Lung (tissue), 11 donors: ENCODE measurements at regions not wholly inside any gene's neighbourhood (a gene's known extent, or its start where the extent isn't known, plus 50 kb on each side); places are given as distances from the start of the nearest gene placed in this dataset.
"Not testable (repeated sequence)": the region's sequence is repeated elsewhere in the genome, so short reads cannot be mapped to it uniquely, and the experiment has no call there.

ENCODE experiments used
- ATAC-seq: fragments of 200-7000 bp; cut with Tn5 transposase; one replicate; pipeline ENCODE4 v1.9.1; 2020; ENCODE audit warnings: moderate number of reproducible peaks; ENCODE audit not compliant: insufficient read depth, low FRiP score
- DNase-seq, 3 donors: peaks; one replicate each; pipeline ENCODE4 v3.0.0-alpha.2; 2013 to 2017
- H3K27ac ChIP-seq, 2 donors: one replicate each; pipeline ENCODE4 v1.5.1; 2013; ENCODE audit warnings: mild to moderate bottlenecking in 2 of 2, moderate library complexity in 2 of 2, control low read depth in 1 of 2, inconsistent platforms in 1 of 2, low read depth in 1 of 2, low read length in 1 of 2
- H3K27me3 ChIP-seq, 3 donors: one replicate each; pipeline ENCODE4 v1.5.1; 2013; ENCODE audit warnings: low read length in 2 of 3; ENCODE audit not compliant: control insufficient read depth in 3 of 3, insufficient read depth in 3 of 3
- H3K36me3 ChIP-seq, 4 donors: one replicate each; pipeline ENCODE4 v1.5.1; 2013; ENCODE audit warnings: low read length in 4 of 4, mild to moderate bottlenecking in 1 of 4, moderate library complexity in 1 of 4; ENCODE audit not compliant: control insufficient read depth in 4 of 4, insufficient read depth in 4 of 4
- H3K4me1 ChIP-seq, 5 donors: one replicate each; pipeline ENCODE4 v1.5.1; 2013; ENCODE audit warnings: low read length in 5 of 5, mild to moderate bottlenecking in 2 of 5, moderate library complexity in 1 of 5; ENCODE audit not compliant: control insufficient read depth in 5 of 5, insufficient read depth in 5 of 5
- H3K4me3 ChIP-seq: one replicate; pipeline ENCODE4 v1.5.1; 2013; ENCODE audit warnings: mild to moderate bottlenecking, control low read depth, moderate library complexity
- H3K9ac ChIP-seq, 2 donors: one replicate each; pipeline ENCODE4 v1.5.1; 2013; ENCODE audit warnings: low read length in 2 of 2, control low read depth in 1 of 2; ENCODE audit not compliant: insufficient read depth in 1 of 2
- H3K9me3 ChIP-seq, 4 donors: one replicate each; pipeline ENCODE4 v1.5.1; 2013; ENCODE audit warnings: low read length in 3 of 4, mild to moderate bottlenecking in 1 of 4, moderate library complexity in 1 of 4; ENCODE audit not compliant: control insufficient read depth in 4 of 4, insufficient read depth in 3 of 4
- CTCF ChIP-seq: IDR thresholded peaks from 2 replicates; pipeline ENCODE4 v1.5.1; 2012; ENCODE audit warnings: mild to moderate bottlenecking; ENCODE audit errors: control extremely low read depth, extremely low read depth
- WGBS, 2 donors: extraction: QIAGEN DNeasy Blood & Tissue Kit; methylation state at CpG; one replicate each; pipeline ENCODE4 v1.1.7; 2013; 5-methylcytosine and 5-hydroxymethylcytosine counted together
- donor health status: control.
- donor health status: control.
- donor health status: Bipolar disorder and iron deficiency.
- donor health status: healthy.
- donor health status: DM: yes; HTN: yes; CAD: no.

GRCh38 chr11:98423933-98424332 lies 596.8 kb upstream of the CNTN5 start:
- no peak for DNase-seq
- no peak for ATAC-seq
- Histone ChIP-seq H3K4me1 (no peaks in the 10 kb centered on the region), H3K27ac (no peak overlapping the region), H3K36me3 (no peaks in the 10 kb centered on the region), H3K9me3 (peaks cover 0 to 8% (median 2%) of the 10 kb centered on the region in 4 donors), H3K9ac (no peak overlapping the region), H3K4me3 (no peak overlapping the region), H3K27me3 (no peaks in the 10 kb centered on the region)
- TF ChIP-seq CTCF, result no peak
- WGBS, 2 donors, result 92 to 95% methylated on average over 8 of the region's 8 CpGs

- 87 to 93% methylated on average over 3 of the region's 3 CpGs for WGBS, 2 donors
- not testable (repeated sequence) for H3K36me3 ChIP-seq, DNase-seq, H3K4me1 ChIP-seq, H3K9ac ChIP-seq, H3K27me3 ChIP-seq, ATAC-seq, H3K9me3 ChIP-seq, H3K4me3 ChIP-seq, H3K27ac ChIP-seq
These were observed 596.0 kb upstream of the CNTN5 start for GRCh38 chr11:98424773-98425172.

- no peak for ATAC-seq
- no peaks in the 10 kb centered on the region for H3K27me3 ChIP-seq
- DNase-seq, result no peak
- TF ChIP-seq CTCF, result no peak
- H3K9me3 ChIP-seq, result peaks cover 0 to 4% (median 2%) of the 10 kb centered on the region in 4 donors
- no peak overlapping the region for H3K9ac ChIP-seq
- 93 to 96% methylated on average over 9 of the region's 9 CpGs for WGBS, 2 donors
- no peak overlapping the region for H3K4me3 ChIP-seq
- H3K27ac ChIP-seq, result no peak overlapping the region
- no peaks in the 10 kb centered on the region for H3K36me3 ChIP-seq
- no peaks in the 10 kb centered on the region for H3K4me1 ChIP-seq
These were observed 589.0 kb upstream of the CNTN5 start for GRCh38 chr11:98431463-98432359.

GRCh38 chr11:98434296-98434695 lies 586.5 kb upstream of the CNTN5 start:
- Histone ChIP-seq H3K4me1 (no peaks in the 10 kb centered on the region), H3K9ac (no peak overlapping the region), H3K4me3 (no peak overlapping the region), H3K27ac (no peak overlapping the region), H3K9me3 (peaks cover 0 to 1% (median 0%) of the 10 kb centered on the region in 4 donors), H3K27me3 (no peaks in the 10 kb centered on the region), H3K36me3 (no peaks in the 10 kb centered on the region)
- DNase-seq (no peak), ATAC-seq (no peak)
- 72 to 76% methylated on average over 1 of the region's 1 CpG for WGBS, 2 donors
- TF ChIP-seq CTCF, result no peak
